Fibroblast of lung (primary cell): ENCODE measurements at regions not wholly inside any gene's neighbourhood (a gene's known extent, or its start where the extent isn't known, plus 50 kb on each side); places are given as distances from the start of the nearest gene placed in this dataset.
A peak's percentile ranks its signal among the peaks of the same experiment; 100 is the strongest.

Experiments used
- DNase-seq, 2 donors: peaks; one replicate each; pipeline versions ENCODE4 v3.0.0 to v3.0.0-alpha.2; 2010; ENCODE audit warnings: low read depth in 2 of 2
- H2AFZ ChIP-seq: 2 replicates; pipeline ENCODE4 v1.5.1; 2012; ENCODE audit warnings: low read length, control low read depth, inconsistent platforms
- H3K27ac ChIP-seq: 2 replicates; pipeline ENCODE4 v1.5.1; 2011; ENCODE audit warnings: low read length, control low read depth; ENCODE audit not compliant: insufficient read depth
- H3K27me3 ChIP-seq: 2 replicates; pipeline ENCODE4 v1.5.1; 2011; ENCODE audit warnings: mild to moderate bottlenecking, low read length; ENCODE audit not compliant: control insufficient read depth, insufficient read depth
- H3K36me3 ChIP-seq: 2 replicates; pipeline ENCODE4 v1.5.1; 2011; ENCODE audit warnings: low read length; ENCODE audit not compliant: control insufficient read depth, insufficient read depth
- H3K4me1 ChIP-seq: 2 replicates; pipeline ENCODE4 v1.5.1; 2011; ENCODE audit warnings: low read length; ENCODE audit not compliant: control insufficient read depth, insufficient read depth; ENCODE audit errors: extremely low read depth
- H3K4me2 ChIP-seq: 2 replicates; pipeline ENCODE4 v1.5.1; 2011; ENCODE audit warnings: low read length, control low read depth; ENCODE audit not compliant: insufficient read depth; ENCODE audit errors: extremely low read depth
- H3K4me3 ChIP-seq, 4 experiments: fragments of 200-600 bp in 1 of 4; sonication (generic) in 1 of 4; replicated peaks in 1 of 4; 2 replicates each; pipeline ENCODE4 v1.5.1; 2011 to 2016; ENCODE audit warnings: low read length in 4 of 4, low read depth in 3 of 4, mild to moderate bottlenecking in 3 of 4, control low read depth in 2 of 4, inconsistent platforms in 1 of 4, mixed read lengths in 1 of 4; ENCODE audit not compliant: insufficient read depth in 1 of 4; ENCODE audit errors: control extremely low read depth in 1 of 4
- H3K79me2 ChIP-seq: 2 replicates; pipeline ENCODE4 v1.5.1; 2012; ENCODE audit warnings: mild to moderate bottlenecking, low read length, inconsistent platforms; ENCODE audit not compliant: control insufficient read depth, insufficient read depth
- H3K9ac ChIP-seq: 2 replicates; pipeline ENCODE4 v1.5.1; 2011; ENCODE audit warnings: mild to moderate bottlenecking, low read length, control low read depth; ENCODE audit not compliant: insufficient read depth
- H3K9me3 ChIP-seq: 2 replicates; pipeline ENCODE4 v1.5.1; 2012; ENCODE audit warnings: low read depth, low read length; ENCODE audit not compliant: control insufficient read depth, insufficient read depth
- H4K20me1 ChIP-seq: 2 replicates; pipeline ENCODE4 v1.5.1; 2011; ENCODE audit warnings: low read length; ENCODE audit not compliant: control insufficient read depth, insufficient read depth; ENCODE audit errors: extremely low read depth
- EZH2 ChIP-seq: IDR thresholded peaks from 2 replicates; pipeline ENCODE4 v1.5.1; 2012; ENCODE audit warnings: low read length, control low read depth, mild to moderate bottlenecking; ENCODE audit errors: missing control alignments
- TF ChIP-seq, protein P1 (sequence below), 2 donors: IDR thresholded peaks in 1 of 2; conservative IDR thresholded peaks in 1 of 2; 1 replicate in 1 of 2; 2 replicates in 1 of 2; pipeline ENCODE4 v1.5.1; 2011 to 2012; ENCODE audit warnings: low read length in 2 of 2, control low read depth in 1 of 2, inconsistent platforms in 1 of 2, low read depth in 1 of 2, mild to moderate bottlenecking in 1 of 2

GRCh38 chr4:112076919-112077608 lies 68.2 kb upstream of the FAM241A start:
- no peaks in the 10 kb centered on the region for H4K20me1 ChIP-seq
- no peak overlapping the region for H3K27ac ChIP-seq
- H3K9ac ChIP-seq = no peak overlapping the region
- no peaks in the 10 kb centered on the region for H3K27me3 ChIP-seq
- H3K79me2 ChIP-seq = no peaks in the 10 kb centered on the region
- no peaks in the 10 kb centered on the region for H3K4me1 ChIP-seq
- no peaks in the 10 kb centered on the region for H3K36me3 ChIP-seq
- H3K4me3 ChIP-seq = no peak overlapping the region
- TF ChIP-seq EZH2 = no peak
- TF ChIP-seq, protein P1, sequence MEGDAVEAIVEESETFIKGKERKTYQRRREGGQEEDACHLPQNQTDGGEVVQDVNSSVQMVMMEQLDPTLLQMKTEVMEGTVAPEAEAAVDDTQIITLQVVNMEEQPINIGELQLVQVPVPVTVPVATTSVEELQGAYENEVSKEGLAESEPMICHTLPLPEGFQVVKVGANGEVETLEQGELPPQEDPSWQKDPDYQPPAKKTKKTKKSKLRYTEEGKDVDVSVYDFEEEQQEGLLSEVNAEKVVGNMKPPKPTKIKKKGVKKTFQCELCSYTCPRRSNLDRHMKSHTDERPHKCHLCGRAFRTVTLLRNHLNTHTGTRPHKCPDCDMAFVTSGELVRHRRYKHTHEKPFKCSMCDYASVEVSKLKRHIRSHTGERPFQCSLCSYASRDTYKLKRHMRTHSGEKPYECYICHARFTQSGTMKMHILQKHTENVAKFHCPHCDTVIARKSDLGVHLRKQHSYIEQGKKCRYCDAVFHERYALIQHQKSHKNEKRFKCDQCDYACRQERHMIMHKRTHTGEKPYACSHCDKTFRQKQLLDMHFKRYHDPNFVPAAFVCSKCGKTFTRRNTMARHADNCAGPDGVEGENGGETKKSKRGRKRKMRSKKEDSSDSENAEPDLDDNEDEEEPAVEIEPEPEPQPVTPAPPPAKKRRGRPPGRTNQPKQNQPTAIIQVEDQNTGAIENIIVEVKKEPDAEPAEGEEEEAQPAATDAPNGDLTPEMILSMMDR (conservative IDR thresholded peaks at IDR 0.05 in 1 of 2, IDR thresholded peaks at IDR 0.05 in 1 of 2; ENCODE audit: low read depth in 1 of 2, low read length in 2 of 2) = no peak
- no peaks in the 10 kb centered on the region for H3K9me3 ChIP-seq
- no peak for DNase-seq
- no peak overlapping the region for H2AFZ ChIP-seq
- no peak overlapping the region for H3K4me2 ChIP-seq

DNA sequence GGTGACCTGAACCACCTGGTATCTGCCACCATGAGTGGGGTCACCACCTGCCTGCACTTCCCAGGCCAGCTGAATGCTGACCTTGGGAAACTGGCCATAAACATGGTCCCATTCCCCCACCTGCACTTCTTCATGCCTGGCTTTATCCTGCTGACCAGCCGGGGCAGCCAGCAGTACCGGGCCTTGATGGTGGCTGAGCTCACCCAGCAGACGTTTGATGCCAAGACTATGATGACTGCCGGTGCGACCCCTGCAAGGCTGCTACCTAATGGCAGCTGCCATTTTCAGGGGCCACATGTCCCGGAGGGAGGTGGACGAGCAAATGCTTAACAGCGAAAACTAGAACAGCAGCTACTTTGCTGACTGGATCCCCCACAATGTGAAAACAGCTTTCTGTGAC lies 67.5 kb upstream of the FAM241A start:
- Histone ChIP-seq H3K9me3 (no peaks in the 10 kb centered on the region), H3K79me2 (no peaks in the 10 kb centered on the region), H3K4me2 (no peak overlapping the region), H3K27me3 (no peaks in the 10 kb centered on the region), H3K4me3 (no peak overlapping the region), H3K27ac (no peak overlapping the region), H4K20me1 (no peaks in the 10 kb centered on the region), H2AFZ (no peak overlapping the region), H3K4me1 (no peaks in the 10 kb centered on the region), H3K36me3 (no peaks in the 10 kb centered on the region), H3K9ac (no peak overlapping the region)
- no peak for DNase-seq
- no peak for TF ChIP-seq EZH2
- TF ChIP-seq, protein P1 (conservative IDR thresholded peaks at IDR 0.05 in 1 of 2, IDR thresholded peaks at IDR 0.05 in 1 of 2; ENCODE audit: low read depth in 1 of 2, low read length in 2 of 2) = no peak

DNA sequence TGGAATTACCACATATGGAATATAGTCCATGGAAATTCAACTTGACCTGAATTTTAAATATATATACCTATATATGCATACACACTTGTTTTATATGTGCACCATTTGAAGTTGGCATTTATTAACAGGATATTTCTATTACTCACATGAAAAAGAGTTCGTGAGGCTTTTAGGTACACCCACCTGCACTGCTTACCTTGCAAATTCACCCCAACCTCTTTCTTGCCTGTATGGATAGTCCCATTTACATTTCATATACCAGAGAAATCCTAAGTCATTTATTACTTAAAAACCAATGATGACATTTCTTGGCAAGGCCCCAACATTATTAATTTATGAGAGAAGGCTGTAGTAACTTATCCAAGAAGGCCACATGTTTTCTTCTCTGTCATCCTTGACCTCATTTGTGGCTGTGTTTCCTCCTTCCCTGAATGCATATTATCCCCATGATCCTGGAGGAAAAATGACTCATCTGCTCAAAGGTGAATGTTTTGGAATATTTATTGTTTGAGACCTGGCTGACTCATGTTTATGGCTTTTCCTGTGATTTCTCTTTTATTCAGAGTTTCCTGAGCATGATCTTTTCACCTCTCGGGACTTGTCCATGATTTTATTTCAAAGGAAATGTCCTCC lies 62.2 kb upstream of the FAM241A start:
- Histone ChIP-seq H3K79me2 (no peaks in the 10 kb centered on the region), H3K27ac (no peak overlapping the region), H3K4me1 (peaks cover 4% of the 10 kb centered on the region), H3K9ac (no peak overlapping the region), H3K4me3 (no peak overlapping the region), H3K27me3 (no peaks in the 10 kb centered on the region), H4K20me1 (no peaks in the 10 kb centered on the region), H2AFZ (no peak overlapping the region), H3K36me3 (no peaks in the 10 kb centered on the region), H3K4me2 (no peak overlapping the region), H3K9me3 (no peaks in the 10 kb centered on the region)
- peak; percentile 77 to 94 for DNase-seq
- TF ChIP-seq, protein P1 (conservative IDR thresholded peaks at IDR 0.05 in 1 of 2, IDR thresholded peaks at IDR 0.05 in 1 of 2; ENCODE audit: low read depth in 1 of 2, low read length in 2 of 2) = no peak
- no peak for TF ChIP-seq EZH2
